Upper lobe of right lung (tissue), 1 donor: ENCODE measurements at regions not wholly inside any gene's neighbourhood (a gene's known extent, or its start where the extent isn't known, plus 50 kb on each side); places are given as distances from the start of the nearest gene placed in this dataset.

Experiments used
- ATAC-seq: fragments of 200-7000 bp; cut with Tn5 transposase; one replicate; pipeline ENCODE4 v1.9.1; 2020; ENCODE audit warnings: mild to moderate bottlenecking, moderate library complexity
- DNase-seq: peaks from one replicate; pipeline ENCODE4 v3.0.0-alpha.2; 2020
- H3K27ac ChIP-seq: fragments of 200-600 bp; one replicate; pipeline ENCODE4 v1.8.0; 2022
- H3K27me3 ChIP-seq: fragments of 200-600 bp; one replicate; pipeline ENCODE4 v1.8.0; 2022; ENCODE audit warnings: mild to moderate bottlenecking
- H3K36me3 ChIP-seq: fragments of 200-600 bp; one replicate; pipeline ENCODE4 v1.8.0; 2022
- H3K4me1 ChIP-seq: fragments of 200-600 bp; one replicate; pipeline ENCODE4 v1.8.0; 2022
- H3K4me3 ChIP-seq: fragments of 200-600 bp; one replicate; pipeline ENCODE4 v1.8.0; 2022; ENCODE audit warnings: mild to moderate bottlenecking
- H3K9me3 ChIP-seq: fragments of 200-600 bp; one replicate; pipeline ENCODE4 v1.8.0; 2022
- intact Hi-C: fragments of 100-400 bp; cut with DNase I; formaldehyde crosslinking; loops from one replicate; pipeline ENCODE4 v1.11.0; 2022
- TF ChIP-seq, protein P1 (sequence below): fragments of 200-600 bp; IDR thresholded peaks from one replicate; pipeline ENCODE4 v1.8.0; 2022; ENCODE audit warnings: antibody characterized with exemption
- donor health status: DM: no; HTN: yes; CAD: no; lungs with severe emphysema.

DNA sequence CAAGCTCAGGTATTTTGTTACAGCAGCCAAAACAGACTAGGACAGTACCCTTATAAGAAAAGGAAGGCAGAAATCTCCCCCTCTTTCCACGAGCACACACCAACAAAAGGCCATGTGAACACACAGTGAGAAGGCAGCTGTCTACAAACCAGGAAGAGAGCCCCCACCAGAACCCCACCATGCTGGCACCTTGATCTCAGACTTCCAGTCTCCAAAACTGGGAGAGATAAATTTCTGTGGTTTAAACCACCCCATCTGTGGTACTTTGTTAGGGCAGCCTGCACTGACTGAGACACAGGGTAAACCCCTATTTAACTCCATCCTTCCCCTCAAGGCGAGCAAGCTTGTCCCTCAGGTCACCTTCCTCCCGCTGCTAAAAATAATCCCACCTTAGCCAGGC, 475.8 kb upstream of the JARID2 start:
- Histone ChIP-seq H3K9me3 (no peaks in the 10 kb centered on the region), H3K36me3 (no peaks in the 10 kb centered on the region), H3K4me3 (no peak overlapping the region), H3K27ac (no peak overlapping the region), H3K27me3 (no peaks in the 10 kb centered on the region), H3K4me1 (no peaks in the 10 kb centered on the region)
- TF ChIP-seq, protein P1, sequence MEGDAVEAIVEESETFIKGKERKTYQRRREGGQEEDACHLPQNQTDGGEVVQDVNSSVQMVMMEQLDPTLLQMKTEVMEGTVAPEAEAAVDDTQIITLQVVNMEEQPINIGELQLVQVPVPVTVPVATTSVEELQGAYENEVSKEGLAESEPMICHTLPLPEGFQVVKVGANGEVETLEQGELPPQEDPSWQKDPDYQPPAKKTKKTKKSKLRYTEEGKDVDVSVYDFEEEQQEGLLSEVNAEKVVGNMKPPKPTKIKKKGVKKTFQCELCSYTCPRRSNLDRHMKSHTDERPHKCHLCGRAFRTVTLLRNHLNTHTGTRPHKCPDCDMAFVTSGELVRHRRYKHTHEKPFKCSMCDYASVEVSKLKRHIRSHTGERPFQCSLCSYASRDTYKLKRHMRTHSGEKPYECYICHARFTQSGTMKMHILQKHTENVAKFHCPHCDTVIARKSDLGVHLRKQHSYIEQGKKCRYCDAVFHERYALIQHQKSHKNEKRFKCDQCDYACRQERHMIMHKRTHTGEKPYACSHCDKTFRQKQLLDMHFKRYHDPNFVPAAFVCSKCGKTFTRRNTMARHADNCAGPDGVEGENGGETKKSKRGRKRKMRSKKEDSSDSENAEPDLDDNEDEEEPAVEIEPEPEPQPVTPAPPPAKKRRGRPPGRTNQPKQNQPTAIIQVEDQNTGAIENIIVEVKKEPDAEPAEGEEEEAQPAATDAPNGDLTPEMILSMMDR, result no peak
- intact Hi-C loops, result no loop called here
- DNase-seq (no peak), ATAC-seq (no peak)

DNA sequence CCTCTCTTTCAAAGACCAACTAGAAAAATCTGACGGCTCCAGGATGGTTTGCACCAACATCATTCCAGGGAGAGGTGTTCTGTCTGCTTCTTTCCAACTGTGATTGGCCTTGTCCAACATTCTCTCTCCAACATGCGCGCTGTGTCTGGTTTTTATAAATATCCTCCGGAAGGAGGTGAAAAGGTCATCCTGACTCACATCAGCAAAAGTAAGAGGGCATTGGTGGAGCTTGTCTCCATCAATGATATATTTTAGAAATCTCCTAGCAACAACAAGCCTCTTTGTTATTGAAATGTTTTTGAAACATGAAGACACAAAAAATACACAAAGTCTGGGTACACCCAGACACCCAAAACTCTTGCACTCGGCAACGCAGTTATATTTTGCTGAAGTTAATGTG, 475.3 kb upstream of the JARID2 start:
- no peak for ATAC-seq
- TF ChIP-seq, protein P1, result no peak

DNA sequence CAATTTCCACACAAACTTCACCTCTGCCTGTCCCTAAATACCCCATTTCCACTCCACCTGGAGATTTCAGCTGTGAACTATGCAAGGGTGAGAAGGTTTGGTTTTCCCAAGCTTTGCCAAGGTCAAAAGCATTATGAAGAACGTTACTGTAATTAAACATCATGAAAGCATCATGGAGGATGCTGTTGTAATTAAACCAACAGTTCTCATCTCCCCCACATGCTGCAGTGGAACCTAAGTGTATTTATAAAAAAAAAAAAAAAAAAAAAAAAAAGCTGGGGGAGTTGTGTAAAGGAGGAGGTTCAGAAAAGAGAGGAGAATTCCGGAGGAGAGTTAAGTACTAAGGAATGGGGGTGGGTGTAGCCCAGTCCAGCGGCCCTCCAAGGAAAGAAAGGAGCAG, 474.9 kb upstream of the JARID2 start:
- H3K36me3 ChIP-seq, result no peaks in the 10 kb centered on the region
- H3K4me1 ChIP-seq, result no peaks in the 10 kb centered on the region
- H3K27ac ChIP-seq, result no peak overlapping the region
- H3K9me3 ChIP-seq, result no peaks in the 10 kb centered on the region
- intact Hi-C loops, result no loop called here
- ATAC-seq (no peak), DNase-seq (no peak)
- no peak overlapping the region for H3K4me3 ChIP-seq
- TF ChIP-seq, protein P1, result no peak
- no peaks in the 10 kb centered on the region for H3K27me3 ChIP-seq

More for the DNA sequence above, 475.3 kb upstream of the JARID2 start:
- Histone ChIP-seq H3K36me3 (no peaks in the 10 kb centered on the region), H3K9me3 (no peaks in the 10 kb centered on the region), H3K27ac (no peak overlapping the region), H3K4me1 (no peaks in the 10 kb centered on the region), H3K4me3 (no peak overlapping the region), H3K27me3 (no peaks in the 10 kb centered on the region)
- intact Hi-C loops, result no loop called here
- no peak for DNase-seq

DNA sequence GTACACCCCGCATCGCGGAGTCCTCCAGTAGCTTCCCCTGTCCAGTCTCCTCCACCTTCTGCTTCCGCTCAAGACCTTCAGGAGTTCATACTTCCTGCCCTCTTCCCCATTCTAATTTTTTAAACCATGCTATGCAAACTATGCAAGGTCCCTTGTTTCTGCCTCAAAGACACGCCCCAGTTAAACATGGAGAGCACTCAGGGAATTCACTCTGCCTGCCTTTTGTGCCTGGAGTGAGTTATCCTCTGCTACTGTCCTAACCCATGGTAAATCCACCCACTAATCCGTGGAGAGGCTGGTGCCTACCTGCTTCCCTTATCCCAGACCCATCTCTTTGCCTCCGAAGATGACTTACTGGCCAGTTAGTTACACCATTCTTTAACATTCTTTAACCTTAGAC, 473.7 kb upstream of the JARID2 start:
- Histone ChIP-seq H3K36me3 (no peaks in the 10 kb centered on the region), H3K4me3 (no peak overlapping the region), H3K9me3 (no peaks in the 10 kb centered on the region), H3K27me3 (no peaks in the 10 kb centered on the region), H3K27ac (no peak overlapping the region), H3K4me1 (no peaks in the 10 kb centered on the region)
- DNase-seq (no peak), ATAC-seq (no peak)
- intact Hi-C loops, result no loop called here
- TF ChIP-seq, protein P1, result no peak

DNA sequence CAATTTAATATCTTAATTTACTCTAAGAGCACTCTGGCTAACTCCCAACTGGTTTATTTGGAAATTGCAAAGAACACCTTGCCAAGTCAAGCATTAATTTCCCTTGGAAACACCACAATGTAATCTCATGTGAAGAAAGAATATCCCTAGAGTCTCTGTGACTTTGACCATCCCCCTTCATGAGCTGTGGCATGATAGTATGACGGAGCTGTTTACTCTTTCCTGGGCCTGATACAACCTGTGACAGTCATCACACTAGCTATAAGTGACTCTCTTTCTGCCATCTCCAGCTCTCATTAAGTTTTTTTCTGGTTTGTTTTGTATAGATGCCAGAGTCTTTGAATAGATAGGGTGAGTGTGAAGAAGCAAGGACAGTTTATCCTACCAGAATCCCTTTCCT, 470.3 kb upstream of the JARID2 start:
- intact Hi-C loops, result no loop called here
- Histone ChIP-seq H3K36me3 (no peaks in the 10 kb centered on the region), H3K4me3 (no peak overlapping the region), H3K9me3 (no peaks in the 10 kb centered on the region), H3K27ac (no peak overlapping the region), H3K27me3 (no peaks in the 10 kb centered on the region), H3K4me1 (no peaks in the 10 kb centered on the region)
- ATAC-seq, result no peak
- TF ChIP-seq, protein P1, result no peak
- no peak for DNase-seq

DNA sequence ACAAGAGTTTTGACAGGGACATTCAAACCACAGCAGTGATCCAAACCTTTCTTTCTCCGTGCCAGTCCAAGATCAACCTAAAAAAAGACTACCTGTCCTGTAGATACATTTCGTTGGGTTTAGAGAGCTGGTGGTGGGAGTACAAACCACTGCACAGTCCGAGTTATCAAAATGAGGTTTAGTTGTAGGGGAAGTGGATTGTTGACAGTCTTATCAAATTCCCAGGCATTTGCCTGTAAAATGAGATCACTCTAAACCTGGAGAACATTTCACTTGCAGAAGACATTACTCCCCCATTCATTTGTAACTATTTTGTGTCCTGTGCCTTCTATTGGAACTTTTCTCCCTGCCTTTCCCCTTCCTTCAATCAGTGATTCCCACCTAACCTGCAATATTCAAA, 469.6 kb upstream of the JARID2 start:
- Histone ChIP-seq H3K27ac (no peak overlapping the region), H3K4me1 (no peaks in the 10 kb centered on the region), H3K4me3 (no peak overlapping the region), H3K9me3 (no peaks in the 10 kb centered on the region), H3K36me3 (no peaks in the 10 kb centered on the region), H3K27me3 (no peaks in the 10 kb centered on the region)
- DNase-seq, result no peak
- TF ChIP-seq, protein P1, result no peak
- intact Hi-C loops, result no loop called here
- ATAC-seq, result no peak
